Effector CD8-positive, alpha-beta T cell (primary cell): ENCODE measurements at regions not wholly inside any gene's neighbourhood (a gene's known extent, or its start where the extent isn't known, plus 50 kb on each side); places are given as distances from the start of the nearest gene placed in this dataset.
"Not testable (repeated sequence)": the region's sequence is repeated elsewhere in the genome, so short reads cannot be mapped to it uniquely, and the experiment has no call there.

Source experiments
- DNase-seq: peaks from one replicate; lab custom pipeline; 2025; lab: John Stamatoyannopoulos, UW

GRCh38 chr14:71328183-71328582 is 420.9 kb downstream of the PCNX1 start:
- no peak for DNase-seq

GRCh38 chr14:71328954-71329353 is 421.7 kb downstream of the PCNX1 start:
- no peak for DNase-seq

- DNase-seq, result no peak
These were observed 424.1 kb downstream of the PCNX1 start for GRCh38 chr14:71331403-71331802.

GRCh38 chr14:71332476-71332875 is 425.2 kb downstream of the PCNX1 start:
- no peak for DNase-seq

- no peak for DNase-seq
These were observed 426.4 kb downstream of the PCNX1 start for GRCh38 chr14:71333705-71334104.

- no peak for DNase-seq
These were observed 429.4 kb downstream of the PCNX1 start for GRCh38 chr14:71336489-71337192.

- no peak for DNase-seq
These were observed 430.9 kb downstream of the PCNX1 start for GRCh38 chr14:71338153-71338552.

- DNase-seq, result no peak
These were observed 432.6 kb downstream of the PCNX1 start for GRCh38 chr14:71339650-71340415.

- no peak for DNase-seq
These were observed 433.9 kb downstream of the PCNX1 start for GRCh38 chr14:71341156-71341555.

GRCh38 chr14:71343724-71344123 is 436.5 kb downstream of the PCNX1 start:
- DNase-seq, result no peak

- no peak for DNase-seq
These were observed 437.2 kb downstream of the PCNX1 start for GRCh38 chr14:71344506-71344905.

GRCh38 chr14:71346685-71347084 is 439.4 kb downstream of the PCNX1 start:
- DNase-seq, result no peak

- no peak for DNase-seq
These were observed 441.1 kb downstream of the PCNX1 start for GRCh38 chr14:71348394-71348793.

GRCh38 chr14:71348817-71349216 is 441.6 kb downstream of the PCNX1 start:
- DNase-seq, result no peak

GRCh38 chr14:71354142-71354541 is 446.9 kb downstream of the PCNX1 start:
- DNase-seq, result no peak

GRCh38 chr14:71354801-71355200 is 447.5 kb downstream of the PCNX1 start:
- DNase-seq, result no peak

- DNase-seq, result no peak
These were observed 448.3 kb downstream of the PCNX1 start for GRCh38 chr14:71355324-71356201.

- DNase-seq, result no peak
These were observed 451.1 kb downstream of the PCNX1 start for GRCh38 chr14:71358209-71358931.

GRCh38 chr14:71358932-71359421 is 451.7 kb downstream of the PCNX1 start:
- DNase-seq, result not testable (repeated sequence)

- no peak for DNase-seq
These were observed 452.6 kb downstream of the PCNX1 start for GRCh38 chr14:71359823-71360222.

GRCh38 chr14:71361336-71361735 is 454.1 kb downstream of the PCNX1 start:
- DNase-seq, result no peak

- no peak for DNase-seq
These were observed 454.6 kb downstream of the PCNX1 start for GRCh38 chr14:71361874-71362273.
